Superior temporal gyrus (tissue), 1 donor: ENCODE measurements at regions not wholly inside any gene's neighbourhood (a gene's known extent, or its start where the extent isn't known, plus 50 kb on each side); places are given as distances from the start of the nearest gene placed in this dataset.

Source experiments
- DNase-seq: peaks from one replicate; pipeline ENCODE4 v3.0.0-alpha.2; 2016; ENCODE audit errors: extremely low spot score

- no peak for DNase-seq
Measured at GRCh38 chr12:115261691-115262398, 577.9 kb upstream of the TBX3 start.

GRCh38 chr12:115260762-115261675, 577.0 kb upstream of the TBX3 start:
- no peak for DNase-seq

GRCh38 chr12:115259968-115260747, 576.2 kb upstream of the TBX3 start:
- DNase-seq, result no peak

- no peak for DNase-seq
Measured at GRCh38 chr12:115257791-115258190, 573.8 kb upstream of the TBX3 start.

GRCh38 chr12:115255962-115256361, 572.0 kb upstream of the TBX3 start:
- DNase-seq, result no peak

GRCh38 chr12:115255257-115255656, 571.3 kb upstream of the TBX3 start:
- DNase-seq, result no peak

- no peak for DNase-seq
Measured at GRCh38 chr12:115253049-115253448, 569.1 kb upstream of the TBX3 start.

GRCh38 chr12:115251727-115252126, 567.8 kb upstream of the TBX3 start:
- DNase-seq, result no peak

- no peak for DNase-seq
Measured at GRCh38 chr12:115249671-115250278, 565.8 kb upstream of the TBX3 start.

- DNase-seq, result no peak
Measured at GRCh38 chr12:115245020-115245419, 561.0 kb upstream of the TBX3 start.

GRCh38 chr12:115243933-115244628, 560.1 kb upstream of the TBX3 start:
- DNase-seq, result no peak

- DNase-seq, result no peak
Measured at GRCh38 chr12:115240251-115240650, 556.3 kb upstream of the TBX3 start.

GRCh38 chr12:115235880-115236279, 551.9 kb upstream of the TBX3 start:
- no peak for DNase-seq

- DNase-seq, result no peak
Measured at GRCh38 chr12:115233891-115234543, 550.0 kb upstream of the TBX3 start.

- DNase-seq, result no peak
Measured at GRCh38 chr12:115232455-115233156, 548.6 kb upstream of the TBX3 start.

GRCh38 chr12:115230606-115231005, 546.6 kb upstream of the TBX3 start:
- no peak for DNase-seq

- DNase-seq, result no peak
Measured at GRCh38 chr12:115229517-115229916, 545.5 kb upstream of the TBX3 start.

GRCh38 chr12:115228434-115228833, 544.5 kb upstream of the TBX3 start:
- no peak for DNase-seq

- DNase-seq, result no peak
Measured at GRCh38 chr12:115227137-115227615, 543.2 kb upstream of the TBX3 start.

GRCh38 chr12:115225845-115226244, 541.9 kb upstream of the TBX3 start:
- no peak for DNase-seq
